ENCODE measurements at regions not wholly inside any gene's neighbourhood (a gene's known extent, or its start where the extent isn't known, plus 50 kb on each side); places are given as distances from the start of the nearest gene placed in this dataset.

DNA sequence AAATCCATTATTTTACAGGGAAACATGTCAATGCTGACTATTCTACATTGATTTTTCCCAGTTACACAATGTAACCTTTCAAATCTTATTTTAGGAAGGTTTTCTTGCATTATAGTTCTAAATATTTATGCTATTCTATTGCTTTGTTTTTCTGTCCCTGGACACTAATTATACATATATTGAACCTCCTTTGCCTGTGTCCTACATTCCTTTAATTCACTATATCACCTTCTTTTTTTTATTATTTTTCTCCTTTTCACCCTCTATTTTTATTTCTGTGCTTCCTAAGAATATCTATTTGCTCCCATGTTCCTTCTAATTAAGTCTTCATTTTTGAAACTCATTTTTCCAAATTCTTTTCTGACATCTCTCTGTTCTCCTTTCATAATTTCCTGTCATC lies 259.2 kb downstream of the TJP1 start:
- intact Hi-C loops (cut with micrococcal nuclease): no loop called here
- DNase-seq: no peak
- ATAC-seq: no peak

DNA sequence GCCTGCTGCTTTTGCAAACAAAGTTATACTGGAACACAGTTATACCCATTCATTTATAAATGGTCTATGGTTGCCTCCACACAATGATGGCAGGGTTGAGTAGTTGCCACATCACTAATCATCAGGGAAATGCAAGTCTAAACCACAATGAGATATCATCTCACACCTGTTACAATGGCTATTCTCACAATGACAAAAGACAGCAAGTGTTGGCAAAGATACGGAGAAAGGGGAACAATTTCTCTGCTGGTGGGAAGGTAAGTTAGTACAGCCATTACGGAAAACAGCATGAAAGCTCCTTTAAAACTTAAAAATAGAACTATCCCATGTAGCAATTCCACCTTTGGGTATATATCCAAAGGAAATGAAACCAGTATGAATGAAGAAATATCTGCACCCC lies 261.4 kb downstream of the TJP1 start:
- intact Hi-C loops (cut with micrococcal nuclease): no loop called here
- ATAC-seq: no peak
- no peak for DNase-seq

DNA sequence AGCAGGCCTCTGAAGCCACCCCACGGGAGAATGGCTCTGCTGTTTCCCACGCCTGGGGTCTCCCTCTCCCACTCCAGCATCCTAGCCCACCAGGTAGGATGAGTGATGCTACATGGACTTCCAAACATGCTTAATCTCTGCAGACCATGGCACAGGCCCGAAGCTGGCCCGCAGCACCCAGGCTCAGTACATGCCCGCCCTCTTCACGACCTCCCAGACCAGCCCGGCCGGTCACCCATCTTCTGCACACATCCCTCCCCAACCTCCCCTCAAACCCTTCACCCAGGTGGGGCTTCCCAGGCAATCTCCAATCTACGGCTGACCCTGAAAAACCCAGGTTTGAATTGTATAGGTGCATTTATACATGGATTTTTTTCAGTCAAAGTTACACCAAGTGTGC lies 264.0 kb downstream of the TJP1 start:
- intact Hi-C loops (cut with micrococcal nuclease): no loop called here
- DNase-seq (no peak), ATAC-seq (no peak)

DNA sequence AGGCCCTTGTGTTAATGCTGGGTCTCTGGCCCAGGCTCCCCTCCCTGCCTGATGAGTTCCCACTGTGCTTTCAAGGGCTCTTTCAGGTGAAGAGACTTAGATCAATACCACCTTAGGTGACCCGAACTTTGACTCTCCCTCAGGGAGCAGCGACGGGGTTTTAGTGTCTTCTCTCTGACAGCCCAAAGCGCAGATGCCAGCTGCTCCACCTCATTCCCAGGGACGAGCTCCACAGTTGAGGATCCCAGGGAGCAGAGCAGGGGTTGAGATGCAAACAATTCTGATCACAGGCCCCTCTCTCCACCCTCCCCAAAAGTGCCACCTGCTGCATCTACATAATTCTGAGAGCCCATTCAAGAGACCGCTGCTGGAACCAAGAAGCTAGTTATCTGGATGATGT lies 265.1 kb downstream of the TJP1 start:
- DNase-seq (no peak), ATAC-seq (no peak)
- intact Hi-C loops (cut with micrococcal nuclease): no loop called here

DNA sequence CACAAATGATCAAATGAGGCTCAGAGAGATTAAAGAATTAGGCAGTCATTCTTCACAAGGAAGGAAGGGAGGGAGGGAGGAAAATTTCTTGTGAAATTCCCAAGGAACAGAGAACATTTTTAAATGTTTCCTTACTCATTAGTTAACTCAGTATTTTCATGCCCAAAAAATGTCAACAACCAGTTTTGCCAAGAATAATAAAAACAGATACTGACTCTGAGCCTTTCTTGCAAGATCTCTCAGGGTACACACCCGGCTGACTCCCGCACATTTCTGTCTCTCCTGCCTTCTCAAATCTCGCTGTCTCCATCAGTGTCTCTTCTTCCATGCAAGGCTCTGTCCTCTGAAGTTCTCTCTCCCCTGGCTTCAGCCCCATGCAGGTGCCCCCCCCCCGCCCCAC lies 265.9 kb downstream of the TJP1 start:
- intact Hi-C loops (cut with micrococcal nuclease): no loop called here
- ATAC-seq: no peak
- no peak for DNase-seq

DNA sequence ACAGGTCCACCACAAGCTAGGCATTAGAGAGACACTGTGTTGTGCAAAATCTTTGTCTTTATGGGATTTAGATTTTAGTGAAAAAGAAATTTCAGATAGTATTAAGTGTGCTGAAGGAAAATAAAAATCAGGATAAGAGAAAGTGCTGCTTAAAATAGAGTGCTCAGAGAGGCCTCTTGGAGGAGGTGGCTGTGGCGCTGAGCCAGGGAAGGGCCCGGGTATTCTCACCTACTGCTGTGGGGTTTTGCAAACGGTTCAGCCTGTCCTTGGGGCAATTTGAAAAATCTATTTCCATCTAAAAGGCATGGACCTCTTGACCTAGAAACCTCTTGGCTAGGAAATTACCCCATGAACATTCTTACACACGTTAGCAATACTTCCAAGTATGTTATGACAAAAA lies 267.7 kb downstream of the TJP1 start:
- DNase-seq (peak; percentile 41), ATAC-seq (peak; percentile 29)
- intact Hi-C loops (cut with micrococcal nuclease): no loop called here

DNA sequence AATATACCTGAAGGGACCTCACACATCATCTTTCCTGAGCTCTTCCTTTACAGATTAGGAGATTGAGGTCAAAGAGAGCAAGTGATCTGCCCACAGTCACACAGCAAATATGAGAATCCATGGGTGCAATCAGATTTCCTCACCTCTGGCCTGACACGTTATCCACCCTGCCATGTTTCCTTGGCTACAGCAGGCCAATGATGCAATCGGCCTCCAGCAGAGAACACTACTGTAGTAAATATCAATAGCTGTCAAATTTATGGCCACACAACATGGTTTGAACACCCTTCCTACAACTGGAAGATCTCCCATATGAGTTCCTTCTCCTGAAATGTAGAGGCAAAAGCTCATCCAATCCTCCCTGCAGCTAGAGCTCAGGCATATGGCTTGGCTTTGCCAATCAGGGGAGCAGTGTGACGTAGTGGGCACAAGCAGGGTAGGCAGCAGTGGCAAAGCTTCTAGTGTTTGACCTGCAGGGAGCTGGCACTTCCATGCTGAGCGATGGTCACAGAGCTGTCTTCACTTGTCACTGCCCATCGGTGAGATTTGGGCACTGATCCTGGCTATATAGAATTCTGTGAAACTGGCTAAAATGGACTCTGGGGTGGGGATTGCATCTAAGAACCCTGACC lies 271.3 kb downstream of the TJP1 start:
- ATAC-seq: no peak
- no peak for DNase-seq
- intact Hi-C loops (cut with micrococcal nuclease): no loop called here

DNA sequence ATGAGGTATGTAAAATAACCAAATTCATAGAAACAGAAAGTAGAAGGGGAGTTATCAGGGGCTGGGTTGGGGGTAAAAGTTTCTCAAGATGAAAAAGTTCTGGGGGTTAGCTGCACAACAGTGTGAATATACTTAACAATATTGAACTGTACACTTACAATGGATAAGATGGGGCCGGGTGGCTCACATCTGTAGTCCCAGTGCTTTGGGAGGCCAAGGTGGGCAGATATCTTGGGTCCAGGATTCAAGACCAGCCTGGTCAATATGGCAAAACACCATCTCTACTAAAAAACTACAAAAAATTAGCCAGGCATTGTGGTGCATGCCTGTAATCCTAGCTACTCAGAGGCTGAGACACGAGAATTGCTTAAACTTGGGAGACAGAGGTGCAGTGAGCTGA lies 274.3 kb downstream of the TJP1 start:
- ATAC-seq (no peak), DNase-seq (no peak)
- intact Hi-C loops (cut with micrococcal nuclease): no loop called here

DNA sequence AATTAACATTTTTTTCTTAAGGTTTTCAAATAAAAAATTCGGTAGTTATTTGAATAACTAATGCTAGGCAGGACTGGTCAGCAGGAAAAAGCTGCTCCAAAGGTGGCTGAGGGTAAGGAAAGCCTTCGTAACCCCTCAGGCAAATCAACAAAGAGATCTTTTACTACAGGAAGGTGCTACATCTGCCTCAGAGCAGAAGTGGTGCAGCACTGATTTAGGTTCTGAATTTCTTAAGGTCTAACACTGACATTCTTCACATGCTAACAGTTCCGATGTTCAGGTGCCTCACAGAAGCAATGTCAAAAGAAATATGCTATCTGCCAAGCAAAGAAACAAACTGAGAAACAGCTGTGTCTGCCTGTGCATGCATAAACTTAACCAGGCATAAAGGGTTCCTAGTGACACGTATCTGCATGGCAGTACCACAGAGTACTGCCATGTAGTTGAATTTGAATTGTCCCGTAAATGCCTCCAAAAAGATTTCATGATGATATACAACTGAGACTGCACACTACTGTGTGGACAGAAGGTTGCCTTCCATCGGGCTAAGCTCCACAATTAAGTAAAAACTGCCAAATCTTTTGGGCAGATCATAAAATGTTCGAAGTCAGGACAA lies 275.0 kb upstream of the NSMCE3 start:
- no peak for ATAC-seq
- intact Hi-C loops (cut with micrococcal nuclease): no loop called here
- DNase-seq: no peak

DNA sequence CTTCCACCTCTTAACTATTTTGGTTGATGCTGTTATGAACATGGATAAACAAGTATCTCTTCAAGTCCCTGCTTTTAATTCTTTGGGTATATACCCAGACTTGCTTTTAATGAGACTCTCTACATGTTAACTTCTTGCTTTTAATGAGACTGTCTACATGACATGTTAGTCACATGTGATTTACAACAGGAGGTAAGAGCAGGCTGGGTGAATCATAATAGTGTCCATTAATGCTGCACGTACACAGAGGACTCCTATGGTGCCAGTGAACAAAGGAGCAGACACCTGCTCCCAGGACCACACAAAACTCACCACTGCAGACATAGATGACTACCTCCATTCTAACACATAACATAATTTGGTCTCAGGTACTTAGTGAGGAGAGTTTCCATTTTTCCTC lies 273.4 kb upstream of the NSMCE3 start:
- no peak for ATAC-seq
- intact Hi-C loops (cut with micrococcal nuclease): no loop called here
- DNase-seq: no peak

DNA sequence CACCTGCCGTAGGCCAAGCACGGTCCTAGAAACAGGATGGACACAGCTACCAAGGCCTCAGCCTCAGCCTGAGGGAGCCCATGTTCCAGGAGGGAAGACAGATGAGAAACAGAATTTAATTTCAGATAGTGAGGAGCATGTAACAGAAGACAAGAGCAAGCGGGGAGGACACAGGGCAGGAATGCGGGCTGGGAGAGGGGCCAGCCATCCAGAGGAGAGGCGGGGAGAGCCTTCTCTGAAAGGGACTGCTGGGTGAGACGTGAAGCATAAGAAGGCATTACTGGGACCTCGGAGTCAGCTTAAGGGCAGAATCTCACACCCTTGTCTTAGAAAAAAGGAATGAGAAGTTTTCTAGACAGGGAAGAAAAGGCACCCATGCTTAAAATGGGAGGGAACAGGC lies 271.7 kb upstream of the NSMCE3 start:
- intact Hi-C loops (cut with micrococcal nuclease): no loop called here
- ATAC-seq (no peak), DNase-seq (no peak)

DNA sequence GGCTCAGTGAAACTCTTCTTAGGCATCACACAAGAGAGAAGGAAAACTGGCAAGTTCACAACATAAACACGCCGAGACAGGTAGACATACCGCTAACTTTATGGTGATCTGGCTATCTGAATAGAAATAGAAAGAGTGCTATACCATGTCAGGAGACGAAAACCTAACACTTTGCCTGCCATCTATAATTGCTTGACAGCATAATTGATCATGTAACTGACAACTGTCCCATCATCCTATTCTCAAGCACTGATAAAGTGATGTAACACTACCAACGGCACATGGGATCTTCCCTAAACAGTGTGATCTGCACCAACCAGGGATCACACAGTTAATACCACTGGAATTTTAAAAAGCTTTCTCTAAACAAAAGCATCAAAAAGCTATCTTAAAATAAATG lies 270.9 kb upstream of the NSMCE3 start:
- intact Hi-C loops (cut with micrococcal nuclease): no loop called here
- ATAC-seq: no peak
- no peak for DNase-seq

DNA sequence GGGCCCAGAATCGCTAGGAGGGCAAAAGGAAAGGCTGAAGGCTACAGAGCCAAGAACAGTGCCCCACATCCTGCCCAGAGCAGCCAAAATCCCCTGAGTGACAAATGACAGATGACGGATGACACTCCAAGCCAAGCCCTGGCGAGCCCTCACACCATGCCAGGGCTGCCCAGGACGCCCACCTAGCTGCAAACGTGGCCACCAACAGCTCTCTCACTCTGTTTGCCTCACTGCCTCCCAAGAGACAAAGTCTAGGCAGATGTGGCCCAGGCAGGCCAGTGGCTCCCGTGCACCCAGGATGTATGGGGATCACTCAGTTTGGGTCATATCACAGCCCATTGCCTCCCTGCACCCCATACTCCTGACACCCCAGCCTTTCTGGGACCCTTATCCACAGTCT lies 270.1 kb upstream of the NSMCE3 start:
- ATAC-seq: no peak
- intact Hi-C loops (cut with micrococcal nuclease): no loop called here
- no peak for DNase-seq

DNA sequence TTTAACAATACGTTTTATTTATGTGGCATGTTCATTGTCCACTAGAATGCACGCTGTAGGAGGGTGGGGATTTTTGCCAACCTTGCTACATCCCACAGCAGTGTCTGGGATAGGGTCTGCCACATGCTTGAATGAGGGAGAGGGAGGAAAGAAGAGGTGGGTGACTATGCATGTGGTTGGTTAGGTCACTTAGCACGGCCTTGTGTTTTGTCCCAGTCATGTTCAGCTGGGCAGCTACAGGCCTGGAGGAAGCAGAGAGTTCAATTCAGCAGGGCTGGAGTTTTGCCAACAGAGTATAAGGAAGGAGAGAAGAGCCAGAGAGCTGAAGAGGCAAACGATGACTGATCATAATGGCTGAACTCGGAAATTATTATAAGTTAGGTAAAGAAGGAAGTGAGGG lies 268.4 kb upstream of the NSMCE3 start:
- ATAC-seq (no peak), DNase-seq (no peak)
- intact Hi-C loops (cut with micrococcal nuclease): no loop called here

DNA sequence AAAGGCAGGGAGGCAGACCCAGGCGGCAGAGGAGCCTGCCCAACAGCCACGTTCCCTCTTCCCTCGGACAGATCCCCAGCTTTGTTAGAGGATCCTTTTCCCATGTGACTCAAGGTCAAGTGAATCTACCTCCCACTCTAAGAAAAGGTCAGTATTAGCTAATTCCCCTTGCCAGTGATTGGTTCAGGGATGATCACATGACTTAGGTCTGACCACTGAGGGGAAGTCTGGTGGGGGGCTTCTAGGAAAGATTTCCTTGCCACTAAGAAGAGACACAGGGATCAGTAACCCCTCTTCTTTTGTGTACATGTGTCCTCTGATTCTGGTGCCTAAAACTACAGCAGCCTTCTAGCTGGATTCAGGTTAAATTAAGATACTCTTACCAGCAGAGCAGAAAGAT lies 266.3 kb upstream of the NSMCE3 start:
- no peak for DNase-seq
- ATAC-seq: no peak
- intact Hi-C loops (cut with micrococcal nuclease): no loop called here

DNA sequence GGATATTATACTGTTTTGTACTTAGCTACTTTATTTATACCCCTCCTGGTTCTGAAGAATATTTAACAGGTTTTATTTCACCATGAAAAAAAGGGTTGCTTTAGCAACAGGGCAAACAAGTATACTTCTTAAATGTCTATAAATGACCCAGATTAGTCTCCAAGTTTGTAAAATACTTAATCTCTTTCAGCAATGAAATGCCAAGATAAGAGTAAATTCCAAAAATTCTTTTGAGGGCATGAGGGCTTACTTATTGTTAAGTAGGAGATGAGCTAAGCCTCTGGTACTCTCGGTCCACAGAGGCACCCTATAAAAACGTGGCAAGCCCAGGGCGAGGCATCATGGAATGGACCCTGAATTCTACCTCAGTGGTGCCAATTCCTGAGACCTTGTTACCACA lies 264.8 kb upstream of the NSMCE3 start:
- intact Hi-C loops (cut with micrococcal nuclease): no loop called here
- ATAC-seq: no peak
- no peak for DNase-seq

DNA sequence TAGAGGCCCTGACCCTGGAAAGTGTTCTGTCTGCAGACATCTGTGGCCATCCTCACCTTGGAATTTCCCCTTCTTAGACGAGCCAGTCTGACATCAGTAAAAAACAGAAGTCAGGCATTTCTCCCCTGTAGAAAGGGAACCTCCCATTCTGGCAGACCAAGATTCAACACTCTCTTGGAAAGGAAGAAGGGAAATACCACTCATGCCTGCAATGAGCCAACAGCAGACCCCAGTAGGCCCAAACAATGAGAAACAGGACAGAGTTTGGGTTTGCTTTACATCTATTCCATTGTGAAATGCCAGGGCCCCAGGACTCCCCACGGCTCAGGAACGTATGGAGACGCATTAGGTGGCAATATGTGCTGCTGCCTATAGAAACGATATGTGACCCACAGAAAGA lies 264.0 kb upstream of the NSMCE3 start:
- intact Hi-C loops (cut with micrococcal nuclease): no loop called here
- DNase-seq: no peak
- ATAC-seq: no peak

DNA sequence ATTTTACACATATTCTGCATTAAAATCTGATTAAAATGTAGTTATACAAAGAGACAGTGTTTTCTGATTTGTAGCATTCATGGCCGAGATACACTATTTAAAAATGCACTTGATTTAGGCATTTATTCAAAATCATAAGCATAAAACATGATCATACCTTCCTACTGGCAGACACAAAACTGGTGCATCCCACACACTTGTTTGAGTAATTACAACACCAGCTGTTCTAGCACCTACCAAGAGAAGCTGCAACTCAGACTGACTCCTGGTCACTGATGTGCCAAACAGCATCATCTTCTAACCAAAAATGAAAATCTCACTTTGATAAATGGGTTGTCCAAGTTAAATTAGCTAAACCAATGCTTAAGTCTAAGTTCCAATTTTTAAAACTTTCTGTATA lies 262.7 kb upstream of the NSMCE3 start:
- intact Hi-C loops (cut with micrococcal nuclease): no loop called here
- ATAC-seq (no peak), DNase-seq (no peak)

DNA sequence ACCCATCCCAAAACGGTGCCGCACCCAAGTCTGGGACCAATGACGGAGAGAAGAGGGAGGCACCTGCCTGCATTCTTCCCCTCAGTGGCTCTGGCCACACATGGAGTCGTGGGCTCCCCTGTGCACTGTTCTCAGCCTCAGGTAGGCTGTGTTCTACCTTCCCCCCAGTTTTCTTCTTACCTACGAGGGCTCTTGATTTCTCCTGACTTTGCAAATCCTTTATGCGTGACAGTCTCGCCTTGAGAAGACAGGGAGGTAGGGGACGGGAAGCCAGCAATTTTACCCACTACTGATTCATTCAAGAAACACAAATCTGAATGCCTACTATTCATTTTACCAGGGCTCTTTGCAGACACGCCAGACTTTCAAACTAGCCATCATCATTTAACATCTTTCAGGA lies 261.3 kb upstream of the NSMCE3 start:
- intact Hi-C loops (cut with micrococcal nuclease): no loop called here
- no peak for ATAC-seq
- DNase-seq: no peak

DNA sequence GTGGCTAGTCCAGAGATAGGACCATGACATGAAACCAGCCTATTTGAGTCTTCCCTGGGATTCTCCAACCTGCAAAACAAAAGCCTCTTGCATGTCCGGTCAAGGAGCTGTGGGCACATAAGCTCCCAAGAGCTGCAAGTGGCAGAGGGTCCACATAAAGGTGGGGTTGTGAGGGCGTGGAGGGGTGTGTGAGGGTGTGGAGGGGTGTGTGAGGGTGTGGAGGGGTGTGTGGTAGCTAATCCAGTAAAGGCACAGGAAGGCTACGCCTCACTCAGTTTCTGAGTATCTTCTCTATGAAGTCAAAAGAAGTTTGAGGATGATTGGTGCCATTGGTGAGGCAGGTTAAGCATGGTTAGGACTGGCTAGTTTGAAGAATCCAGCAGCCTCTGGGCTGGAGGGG lies 259.4 kb upstream of the NSMCE3 start:
- DNase-seq: no peak
- ATAC-seq: no peak
- intact Hi-C loops (cut with micrococcal nuclease): no loop called here

DNA sequence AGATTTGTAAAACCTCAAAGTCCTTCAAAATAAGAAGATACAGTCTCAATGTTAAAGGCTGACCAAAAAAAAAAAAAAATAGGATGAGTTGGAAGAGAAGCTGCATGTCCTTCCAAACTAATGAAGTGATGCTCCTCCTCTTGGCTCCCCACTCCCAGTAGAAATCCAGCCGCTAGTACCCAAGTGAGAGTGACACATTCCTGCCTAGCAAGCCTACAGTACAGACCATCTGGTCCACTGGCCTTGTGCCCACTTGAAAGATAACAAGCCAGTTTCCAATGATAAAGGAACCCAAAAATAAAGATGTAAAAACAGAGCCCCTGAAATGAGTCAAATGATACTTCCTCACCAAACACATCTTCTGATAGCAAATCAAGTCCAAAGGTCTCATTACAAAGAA lies 258.7 kb upstream of the NSMCE3 start:
- intact Hi-C loops (cut with micrococcal nuclease): no loop called here
- no peak for DNase-seq
- peak; percentile 64 for ATAC-seq

DNA sequence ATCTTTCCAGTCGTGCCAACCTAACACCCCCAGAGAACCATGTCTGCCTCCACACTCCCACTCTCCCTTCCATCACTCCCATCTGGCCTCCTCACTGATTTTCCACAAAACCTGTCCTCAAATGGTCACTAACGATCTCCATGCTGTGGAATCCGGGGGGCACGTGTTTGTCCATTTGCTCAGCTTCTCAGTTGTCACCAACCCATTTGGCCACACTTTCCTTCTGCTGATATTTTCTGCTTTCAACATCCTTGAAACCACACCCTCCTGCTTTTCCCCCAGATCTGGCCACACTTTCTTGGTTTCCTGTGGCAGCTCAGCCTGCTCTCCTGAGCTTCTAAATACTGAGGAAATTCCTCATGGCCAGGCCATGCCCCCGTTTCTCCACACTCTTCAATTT lies 257.2 kb upstream of the NSMCE3 start:
- DNase-seq (no peak), ATAC-seq (no peak)
- intact Hi-C loops (cut with micrococcal nuclease): no loop called here

All from left ventricle myocardium superior (tissue), 1 donor.